Duodenal mucosa (tissue), 2 donors: ENCODE measurements at regions not wholly inside any gene's neighbourhood (a gene's known extent, or its start where the extent isn't known, plus 50 kb on each side); places are given as distances from the start of the nearest gene placed in this dataset.

Source experiments
- H3K27ac ChIP-seq: one replicate; pipeline ENCODE4 v1.7.0; 2013; ENCODE audit warnings: low read depth, low read length
- H3K27me3 ChIP-seq, 2 donors: one replicate each; pipeline ENCODE4 v1.7.0; 2013; ENCODE audit warnings: low read length in 2 of 2, control low read depth in 1 of 2; ENCODE audit not compliant: insufficient read depth in 2 of 2, control insufficient read depth in 1 of 2
- H3K36me3 ChIP-seq, 2 donors: one replicate each; pipeline ENCODE4 v1.7.0; 2013; ENCODE audit warnings: low read length in 2 of 2, control low read depth in 1 of 2; ENCODE audit not compliant: insufficient read depth in 2 of 2, control insufficient read depth in 1 of 2
- H3K4me1 ChIP-seq, 2 donors: one replicate each; pipeline ENCODE4 v1.7.0; 2013; ENCODE audit warnings: low read length in 2 of 2, control low read depth in 1 of 2; ENCODE audit not compliant: insufficient read depth in 2 of 2, control insufficient read depth in 1 of 2
- H3K4me3 ChIP-seq, 2 donors: one replicate each; pipeline ENCODE4 v1.7.0; 2013; ENCODE audit warnings: low read length in 2 of 2, low read depth in 1 of 2
- H3K9ac ChIP-seq, 2 donors: one replicate each; pipeline ENCODE4 v1.7.0; 2013; ENCODE audit warnings: low read length in 2 of 2, low read depth in 1 of 2
- H3K9me3 ChIP-seq, 2 donors: one replicate each; pipeline ENCODE4 v1.7.0; 2013; ENCODE audit warnings: low read length in 2 of 2, control low read depth in 1 of 2; ENCODE audit not compliant: control insufficient read depth in 1 of 2

- Histone ChIP-seq H3K27me3 (no peaks in the 10 kb centered on the region), H3K9me3 (no peaks in the 10 kb centered on the region), H3K27ac (no peak overlapping the region), H3K4me1 (no peaks in the 10 kb centered on the region), H3K9ac (no peak overlapping the region), H3K36me3 (no peaks in the 10 kb centered on the region), H3K4me3 (no peak overlapping the region)
These were observed 341.5 kb upstream of the FAR2 start for GRCh38 chr12:28807535-28807934.

GRCh38 chr12:28811457-28811856 is 337.6 kb upstream of the FAR2 start:
- no peaks in the 10 kb centered on the region for H3K9me3 ChIP-seq
- H3K27ac ChIP-seq: no peak overlapping the region
- H3K27me3 ChIP-seq: no peaks in the 10 kb centered on the region
- no peaks in the 10 kb centered on the region for H3K4me1 ChIP-seq
- H3K4me3 ChIP-seq: no peak overlapping the region
- no peak overlapping the region for H3K9ac ChIP-seq
- no peaks in the 10 kb centered on the region for H3K36me3 ChIP-seq

GRCh38 chr12:28814246-28814645 is 334.8 kb upstream of the FAR2 start:
- H3K4me1 ChIP-seq: no peaks in the 10 kb centered on the region
- no peak overlapping the region for H3K27ac ChIP-seq
- H3K36me3 ChIP-seq: no peaks in the 10 kb centered on the region
- no peak overlapping the region for H3K4me3 ChIP-seq
- no peaks in the 10 kb centered on the region for H3K9me3 ChIP-seq
- H3K27me3 ChIP-seq: no peaks in the 10 kb centered on the region
- H3K9ac ChIP-seq: no peak overlapping the region

- no peaks in the 10 kb centered on the region for H3K9me3 ChIP-seq
- H3K4me1 ChIP-seq: no peaks in the 10 kb centered on the region
- no peak overlapping the region for H3K4me3 ChIP-seq
- H3K27ac ChIP-seq: no peak overlapping the region
- H3K9ac ChIP-seq: no peak overlapping the region
- no peaks in the 10 kb centered on the region for H3K36me3 ChIP-seq
- H3K27me3 ChIP-seq: no peaks in the 10 kb centered on the region
These were observed 331.6 kb upstream of the FAR2 start for GRCh38 chr12:28817524-28817923.

- H3K36me3 ChIP-seq: no peaks in the 10 kb centered on the region
- H3K27me3 ChIP-seq: no peaks in the 10 kb centered on the region
- no peaks in the 10 kb centered on the region for H3K9me3 ChIP-seq
- no peaks in the 10 kb centered on the region for H3K4me1 ChIP-seq
- no peak overlapping the region for H3K27ac ChIP-seq
- no peak overlapping the region for H3K9ac ChIP-seq
- H3K4me3 ChIP-seq: no peak overlapping the region
These were observed 324.8 kb upstream of the FAR2 start for GRCh38 chr12:28824193-28824846.

- H3K27me3 ChIP-seq: no peaks in the 10 kb centered on the region
- no peaks in the 10 kb centered on the region for H3K9me3 ChIP-seq
- H3K9ac ChIP-seq: no peak overlapping the region
- no peaks in the 10 kb centered on the region for H3K36me3 ChIP-seq
- H3K4me1 ChIP-seq: no peaks in the 10 kb centered on the region
- H3K27ac ChIP-seq: no peak overlapping the region
- H3K4me3 ChIP-seq: no peak overlapping the region
These were observed 324.2 kb upstream of the FAR2 start for GRCh38 chr12:28824849-28825248.

GRCh38 chr12:28826766-28827165 is 322.3 kb upstream of the FAR2 start:
- no peaks in the 10 kb centered on the region for H3K27me3 ChIP-seq
- no peak overlapping the region for H3K9ac ChIP-seq
- H3K36me3 ChIP-seq: no peaks in the 10 kb centered on the region

GRCh38 chr12:28827861-28828260 is 321.2 kb upstream of the FAR2 start:
- Histone ChIP-seq H3K9me3 (no peaks in the 10 kb centered on the region), H3K27me3 (no peaks in the 10 kb centered on the region), H3K4me1 (no peaks in the 10 kb centered on the region), H3K36me3 (no peaks in the 10 kb centered on the region), H3K4me3 (no peak overlapping the region), H3K27ac (no peak overlapping the region), H3K9ac (no peak overlapping the region)

More at GRCh38 chr12:28826766-28827165, 322.3 kb upstream of the FAR2 start:
- Histone ChIP-seq H3K4me3 (no peak overlapping the region), H3K27ac (no peak overlapping the region), H3K9me3 (no peaks in the 10 kb centered on the region), H3K4me1 (no peaks in the 10 kb centered on the region)

GRCh38 chr12:28828318-28828717 is 320.8 kb upstream of the FAR2 start:
- Histone ChIP-seq H3K9me3 (no peaks in the 10 kb centered on the region), H3K36me3 (no peaks in the 10 kb centered on the region), H3K4me3 (no peak overlapping the region), H3K27ac (no peak overlapping the region), H3K4me1 (no peaks in the 10 kb centered on the region), H3K27me3 (no peaks in the 10 kb centered on the region), H3K9ac (no peak overlapping the region)

- no peaks in the 10 kb centered on the region for H3K36me3 ChIP-seq
- no peak overlapping the region for H3K9ac ChIP-seq
- H3K4me1 ChIP-seq: no peaks in the 10 kb centered on the region
- no peak overlapping the region for H3K27ac ChIP-seq
- no peaks in the 10 kb centered on the region for H3K27me3 ChIP-seq
- no peaks in the 10 kb centered on the region for H3K9me3 ChIP-seq
- H3K4me3 ChIP-seq: no peak overlapping the region
These were observed 318.6 kb upstream of the FAR2 start for GRCh38 chr12:28830491-28830890.

GRCh38 chr12:28844718-28845117 is 304.4 kb upstream of the FAR2 start:
- H3K9ac ChIP-seq: no peak overlapping the region
- H3K36me3 ChIP-seq: no peaks in the 10 kb centered on the region
- no peak overlapping the region for H3K4me3 ChIP-seq
- H3K4me1 ChIP-seq: no peaks in the 10 kb centered on the region
- H3K9me3 ChIP-seq: no peaks in the 10 kb centered on the region
- no peaks in the 10 kb centered on the region for H3K27me3 ChIP-seq
- H3K27ac ChIP-seq: no peak overlapping the region
